Effector memory CD4-positive, alpha-beta T cell (primary cell): ENCODE measurements at regions not wholly inside any gene's neighbourhood (a gene's known extent, or its start where the extent isn't known, plus 50 kb on each side); places are given as distances from the start of the nearest gene placed in this dataset.

ENCODE experiments used
- DNase-seq, 3 donors: peaks; one replicate each; pipeline ENCODE4 v3.0.0-alpha.2; 2020
- H3K27ac ChIP-seq: 2 replicates; pipeline ENCODE4 v1.7.0; 2013; ENCODE audit warnings: mild to moderate bottlenecking, low read length, moderate library complexity; ENCODE audit not compliant: insufficient read depth, poor library complexity, severe bottlenecking
- H3K27me3 ChIP-seq: replicated peaks from 2 replicates; pipeline ENCODE4 v1.7.0; 2013; ENCODE audit warnings: mild to moderate bottlenecking, low read length; ENCODE audit not compliant: insufficient read depth, control insufficient read depth, poor library complexity, severe bottlenecking
- H3K36me3 ChIP-seq: 2 replicates; pipeline ENCODE4 v1.7.0; 2013; ENCODE audit warnings: mild to moderate bottlenecking, low read length, moderate library complexity; ENCODE audit not compliant: control insufficient read depth, insufficient read depth
- H3K4me1 ChIP-seq: 2 replicates; pipeline ENCODE4 v1.7.0; 2013; ENCODE audit warnings: low read length, mild to moderate bottlenecking; ENCODE audit not compliant: control insufficient read depth, insufficient read depth, poor library complexity, severe bottlenecking
- H3K4me3 ChIP-seq: 2 replicates; pipeline ENCODE4 v1.7.0; 2013; ENCODE audit warnings: low read length, low read depth, mild to moderate bottlenecking; ENCODE audit not compliant: insufficient read depth, poor library complexity, severe bottlenecking
- H3K9me3 ChIP-seq: 2 replicates; pipeline ENCODE4 v1.7.0; 2013; ENCODE audit warnings: mild to moderate bottlenecking, low read length, moderate library complexity; ENCODE audit not compliant: control insufficient read depth

DNA sequence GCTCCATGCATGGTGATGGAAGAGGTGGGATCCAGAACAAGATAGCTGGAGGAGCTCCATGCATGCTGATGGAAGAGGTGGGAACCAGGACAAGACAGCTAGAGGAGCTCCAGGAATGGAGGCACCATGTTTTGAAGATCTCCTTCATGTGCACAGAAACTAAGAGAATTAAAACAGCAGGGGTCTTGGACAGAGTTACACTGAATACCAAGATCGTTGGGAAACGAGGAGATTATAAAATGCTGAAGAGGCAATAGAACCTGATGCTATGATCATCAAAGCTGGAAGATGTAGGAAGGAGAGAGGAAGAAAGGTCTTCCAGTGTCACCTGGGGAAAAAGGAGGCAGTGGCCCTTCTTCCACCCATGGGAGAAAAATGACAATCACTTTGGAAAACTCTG lies 193.6 kb upstream of the PFKP start:
- Histone ChIP-seq H3K36me3 (no peaks in the 10 kb centered on the region), H3K4me3 (no peak overlapping the region), H3K27ac (no peak overlapping the region), H3K27me3 (no peaks in the 10 kb centered on the region), H3K4me1 (no peaks in the 10 kb centered on the region), H3K9me3 (no peaks in the 10 kb centered on the region)
- DNase-seq, result no peak

DNA sequence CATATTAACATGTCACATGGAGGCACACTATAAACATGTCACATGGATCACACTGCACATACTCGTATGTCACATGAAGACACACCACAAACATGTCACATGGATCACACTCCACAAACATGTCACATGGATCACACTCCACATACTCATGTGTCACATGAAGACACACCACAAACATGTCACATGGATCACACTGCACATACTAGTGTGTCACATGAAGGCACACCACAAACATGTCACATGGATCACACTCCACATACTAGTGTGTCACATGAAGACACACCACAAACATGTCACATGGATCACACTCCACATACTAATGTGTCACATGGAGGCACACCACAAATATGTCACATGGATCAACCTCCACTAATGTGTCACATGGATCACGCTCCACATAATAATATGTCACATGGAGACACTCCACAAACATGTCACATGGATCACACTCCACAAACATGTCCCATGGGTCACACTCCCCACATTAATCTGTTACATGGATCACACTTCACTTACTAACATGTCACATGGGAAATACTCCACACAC lies 195.6 kb upstream of the PFKP start:
- no peaks in the 10 kb centered on the region for H3K4me1 ChIP-seq
- DNase-seq, result no peak
- no peak overlapping the region for H3K27ac ChIP-seq
- H3K4me3 ChIP-seq, result no peak overlapping the region
- no peaks in the 10 kb centered on the region for H3K27me3 ChIP-seq
- H3K36me3 ChIP-seq, result no peaks in the 10 kb centered on the region
- no peaks in the 10 kb centered on the region for H3K9me3 ChIP-seq

GRCh38 chr10:2870654-2871053 lies 196.7 kb upstream of the PFKP start:
- no peak overlapping the region for H3K4me3 ChIP-seq
- H3K27ac ChIP-seq, result no peak overlapping the region
- H3K36me3 ChIP-seq, result no peaks in the 10 kb centered on the region
- H3K9me3 ChIP-seq, result no peaks in the 10 kb centered on the region
- no peak for DNase-seq
- H3K27me3 ChIP-seq, result no peaks in the 10 kb centered on the region
- H3K4me1 ChIP-seq, result no peaks in the 10 kb centered on the region

DNA sequence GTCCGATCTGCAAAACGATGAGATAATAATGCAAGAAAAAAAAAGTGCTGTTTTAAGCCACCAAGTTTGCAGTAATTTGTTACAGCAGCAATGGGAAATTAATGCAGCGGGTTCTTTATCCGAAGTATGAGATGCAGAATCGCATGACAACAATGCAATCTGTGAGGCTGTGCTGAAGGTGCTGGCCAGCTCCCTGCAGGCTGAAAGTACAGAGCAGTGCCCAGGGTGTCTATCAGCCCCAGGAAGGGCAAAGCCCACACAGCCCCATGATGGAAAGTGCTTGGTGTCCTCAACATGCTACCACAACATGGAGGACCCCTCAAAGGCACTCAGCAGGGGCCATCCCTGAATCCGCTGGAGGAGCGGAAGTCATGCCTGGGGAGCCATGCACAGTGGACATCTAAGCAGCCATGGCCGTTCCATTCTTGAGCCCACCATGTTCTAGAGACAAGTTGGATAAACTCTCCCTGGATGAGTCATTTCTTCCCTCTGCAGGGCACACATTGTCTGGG lies 199.5 kb upstream of the PFKP start:
- no peaks in the 10 kb centered on the region for H3K27me3 ChIP-seq
- no peak for DNase-seq
- no peak overlapping the region for H3K27ac ChIP-seq
- no peaks in the 10 kb centered on the region for H3K36me3 ChIP-seq
- H3K9me3 ChIP-seq, result no peaks in the 10 kb centered on the region
- no peak overlapping the region for H3K4me3 ChIP-seq
- no peaks in the 10 kb centered on the region for H3K4me1 ChIP-seq

- DNase-seq, result no peak
- H3K27me3 ChIP-seq, result no peaks in the 10 kb centered on the region
- H3K36me3 ChIP-seq, result no peaks in the 10 kb centered on the region
- H3K27ac ChIP-seq, result no peak overlapping the region
- H3K4me3 ChIP-seq, result no peak overlapping the region
- H3K9me3 ChIP-seq, result no peaks in the 10 kb centered on the region
- H3K4me1 ChIP-seq, result no peaks in the 10 kb centered on the region
Observed at GRCh38 chr10:2866569-2866968, 200.8 kb upstream of the PFKP start.

DNA sequence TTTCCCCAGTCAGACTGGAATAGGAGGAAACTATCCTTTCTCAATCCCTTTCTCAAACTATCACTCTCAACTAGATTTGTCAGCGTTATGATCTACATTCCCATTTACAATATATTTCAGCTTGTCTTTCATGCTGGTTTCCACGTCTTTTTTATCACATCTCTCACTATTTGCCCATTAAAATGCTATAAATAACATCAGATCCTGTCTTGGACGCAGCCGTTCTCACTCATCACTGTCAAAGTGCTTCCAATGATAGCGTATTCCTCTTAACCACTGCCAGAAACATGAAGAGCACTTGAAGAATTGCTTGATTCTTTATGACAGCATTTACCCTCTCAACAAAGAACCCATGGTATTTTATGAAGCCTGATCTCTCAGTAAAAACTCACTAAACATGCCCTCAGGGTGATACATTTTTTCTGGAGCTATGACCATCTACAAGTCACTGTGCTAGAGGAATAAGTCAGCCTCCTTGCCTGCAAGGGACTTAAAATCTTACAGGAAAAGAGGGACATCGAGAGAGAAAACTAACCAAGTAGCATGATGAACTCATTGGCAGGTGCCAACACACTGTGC lies 205.6 kb upstream of the PFKP start:
- no peaks in the 10 kb centered on the region for H3K36me3 ChIP-seq
- no peak overlapping the region for H3K27ac ChIP-seq
- H3K4me3 ChIP-seq, result no peak overlapping the region
- no peak for DNase-seq
- H3K9me3 ChIP-seq, result no peaks in the 10 kb centered on the region
- H3K27me3 ChIP-seq, result no peaks in the 10 kb centered on the region
- H3K4me1 ChIP-seq, result no peaks in the 10 kb centered on the region

GRCh38 chr10:2858452-2858851 lies 208.9 kb upstream of the PFKP start:
- DNase-seq, result no peak
- no peaks in the 10 kb centered on the region for H3K4me1 ChIP-seq
- H3K27me3 ChIP-seq, result no peaks in the 10 kb centered on the region
- H3K36me3 ChIP-seq, result no peaks in the 10 kb centered on the region
- no peak overlapping the region for H3K4me3 ChIP-seq
- H3K27ac ChIP-seq, result no peak overlapping the region
- H3K9me3 ChIP-seq, result no peaks in the 10 kb centered on the region

DNA sequence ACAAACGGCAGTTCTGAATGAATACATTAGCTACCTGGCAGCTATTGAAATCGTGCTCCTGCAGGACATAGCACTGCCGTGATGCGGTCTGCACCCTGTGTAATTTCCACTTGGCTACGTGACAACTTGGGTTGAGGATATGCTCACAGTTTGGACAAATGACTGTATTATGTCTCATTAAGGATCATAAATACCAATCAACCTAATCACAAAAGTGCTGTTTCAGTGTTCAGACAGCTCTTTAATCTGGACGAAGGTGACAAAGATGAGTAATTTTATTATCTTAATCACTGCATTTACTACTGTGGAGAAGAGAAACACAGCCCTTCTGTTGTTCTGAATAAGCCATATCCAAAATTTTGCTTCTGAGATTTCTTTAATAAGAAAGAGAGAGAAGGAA lies 210.8 kb upstream of the PFKP start:
- no peaks in the 10 kb centered on the region for H3K27me3 ChIP-seq
- H3K36me3 ChIP-seq, result no peaks in the 10 kb centered on the region
- no peaks in the 10 kb centered on the region for H3K4me1 ChIP-seq
- no peak for DNase-seq
- H3K9me3 ChIP-seq, result no peaks in the 10 kb centered on the region
- no peak overlapping the region for H3K4me3 ChIP-seq
- H3K27ac ChIP-seq, result no peak overlapping the region

- Histone ChIP-seq H3K4me3 (no peak overlapping the region), H3K27me3 (no peaks in the 10 kb centered on the region), H3K27ac (no peak overlapping the region), H3K36me3 (no peaks in the 10 kb centered on the region), H3K4me1 (no peaks in the 10 kb centered on the region), H3K9me3 (no peaks in the 10 kb centered on the region)
- DNase-seq, result no peak
Observed at GRCh38 chr10:2852574-2853323, 214.6 kb upstream of the PFKP start.

GRCh38 chr10:2851566-2851965 lies 215.8 kb upstream of the PFKP start:
- no peaks in the 10 kb centered on the region for H3K9me3 ChIP-seq

More at GRCh38 chr10:2851566-2851965, 215.8 kb upstream of the PFKP start:
- no peaks in the 10 kb centered on the region for H3K36me3 ChIP-seq
- no peak overlapping the region for H3K4me3 ChIP-seq
- DNase-seq, result no peak
- no peaks in the 10 kb centered on the region for H3K4me1 ChIP-seq
- H3K27me3 ChIP-seq, result no peaks in the 10 kb centered on the region
- no peak overlapping the region for H3K27ac ChIP-seq
